HG03135 (cell line): ENCODE measurements at regions not wholly inside any gene's neighbourhood (a gene's known extent, or its start where the extent isn't known, plus 50 kb on each side); places are given as distances from the start of the nearest gene placed in this dataset.
"Not testable (repeated sequence)": the region's sequence is repeated elsewhere in the genome, so short reads cannot be mapped to it uniquely, and the experiment has no call there.

Experiments used
- ATAC-seq: cut with Tn5 transposase; IDR thresholded peaks from one replicate; pipeline ENCODE4 v1.9.1; 2021; ENCODE audit warnings: mild to moderate bottlenecking, moderate library complexity; ENCODE audit not compliant: unreplicated experiment

DNA sequence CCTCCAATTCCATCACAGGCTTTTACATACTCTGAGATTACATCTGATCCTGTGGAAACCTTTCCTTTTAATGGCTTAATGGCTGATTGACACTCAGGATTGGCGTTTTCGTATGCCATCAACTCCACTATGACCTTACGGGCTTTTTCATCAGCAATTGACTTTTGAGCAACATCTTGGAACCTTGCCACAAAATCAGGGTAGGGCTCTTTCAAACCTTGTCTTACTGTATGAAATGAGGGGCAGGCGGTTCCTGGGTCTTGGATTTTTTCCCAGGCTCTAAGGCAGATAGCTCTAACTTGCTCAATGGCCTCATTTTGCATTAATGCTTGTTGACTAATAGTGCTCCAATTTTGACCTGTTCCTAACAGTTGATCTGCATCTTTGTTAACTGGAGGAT, 250.9 kb upstream of the PRKCQ start:
- not testable (repeated sequence) for ATAC-seq

DNA sequence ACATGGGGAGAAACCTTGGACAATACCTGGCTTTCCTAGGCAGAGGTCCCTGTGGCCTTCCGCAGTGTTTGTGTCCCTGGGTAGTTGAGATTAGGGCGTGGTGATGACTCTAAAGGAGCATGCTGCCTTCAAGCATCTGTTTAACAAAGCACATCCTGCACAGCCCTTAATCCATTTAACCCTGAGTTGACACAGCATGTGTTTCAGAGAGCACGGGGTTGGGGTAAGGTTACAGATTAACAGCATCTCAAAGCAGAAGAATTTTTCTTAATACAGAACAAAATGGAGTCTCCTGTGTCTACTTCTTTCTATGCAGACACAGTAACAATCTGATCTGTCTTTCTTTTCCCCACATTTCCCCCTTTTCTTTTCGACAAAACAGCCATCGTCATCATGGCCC, 244.7 kb upstream of the PRKCQ start:
- ATAC-seq = not testable (repeated sequence)

DNA sequence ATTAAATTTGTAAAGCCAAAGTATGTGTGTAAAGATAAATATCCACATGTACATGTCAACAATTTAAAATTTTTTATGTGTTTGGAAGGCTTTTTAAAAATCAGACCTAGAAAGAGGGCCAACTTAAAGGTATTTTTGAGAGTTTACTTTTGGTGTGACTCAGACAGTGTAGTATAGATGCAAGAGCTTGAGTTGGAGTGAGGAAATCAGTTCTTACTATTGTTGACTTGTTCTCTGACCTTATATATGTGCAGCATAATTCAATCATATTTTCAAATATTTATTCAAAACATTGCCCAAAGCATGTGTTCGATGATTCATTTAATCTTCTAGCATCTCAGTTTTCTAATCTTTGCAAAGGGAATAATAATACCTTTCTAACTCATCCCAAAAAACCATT, 243.7 kb upstream of the PRKCQ start:
- ATAC-seq = no peak

GRCh38 chr10:6819301-6819700, 239.2 kb upstream of the PRKCQ start:
- no peak for ATAC-seq

GRCh38 chr10:6817770-6818169, 237.7 kb upstream of the PRKCQ start:
- no peak for ATAC-seq

- ATAC-seq = no peak
These were observed 235.3 kb upstream of the PRKCQ start for GRCh38 chr10:6815346-6815745.

- ATAC-seq = no peak
These were observed 233.8 kb upstream of the PRKCQ start for GRCh38 chr10:6813856-6814255.

DNA sequence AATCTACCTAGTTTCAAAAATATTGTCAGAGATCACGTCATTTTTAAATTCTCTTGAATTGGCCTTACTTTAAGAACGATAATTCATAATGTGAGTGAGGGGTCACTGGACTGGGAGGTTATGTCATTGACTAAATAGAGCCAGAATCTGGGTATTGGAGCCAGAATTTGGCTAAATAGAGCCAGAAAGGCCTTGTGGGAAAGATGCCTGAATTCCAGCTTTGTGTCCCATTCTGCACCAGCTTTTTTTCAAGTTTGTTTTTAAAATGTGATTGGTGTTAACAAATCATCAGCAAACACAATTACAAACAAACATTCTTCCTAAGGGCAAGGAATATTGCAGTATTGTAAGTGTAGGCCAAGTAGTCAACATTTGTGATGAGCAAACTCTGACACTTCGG, 233.2 kb upstream of the PRKCQ start:
- ATAC-seq = no peak

DNA sequence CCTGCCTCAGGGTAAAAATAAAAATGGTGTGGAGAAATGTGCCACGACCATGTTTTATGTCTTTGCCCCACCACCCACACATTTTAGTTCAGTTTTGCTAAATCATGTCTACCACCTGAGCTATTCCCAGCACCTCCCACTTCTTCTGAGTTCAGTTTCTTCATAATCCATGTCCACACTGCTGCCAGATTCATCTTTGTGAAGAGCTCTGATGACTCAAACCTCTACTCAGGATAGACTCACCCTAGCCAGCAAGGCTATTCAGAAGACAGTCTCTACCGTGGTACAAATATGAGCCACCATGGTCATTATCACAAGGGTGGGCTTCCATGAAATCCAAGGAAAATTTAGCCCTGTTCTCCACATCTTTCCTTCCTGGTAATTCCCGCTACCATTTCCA, 231.1 kb upstream of the PRKCQ start:
- no peak for ATAC-seq

DNA sequence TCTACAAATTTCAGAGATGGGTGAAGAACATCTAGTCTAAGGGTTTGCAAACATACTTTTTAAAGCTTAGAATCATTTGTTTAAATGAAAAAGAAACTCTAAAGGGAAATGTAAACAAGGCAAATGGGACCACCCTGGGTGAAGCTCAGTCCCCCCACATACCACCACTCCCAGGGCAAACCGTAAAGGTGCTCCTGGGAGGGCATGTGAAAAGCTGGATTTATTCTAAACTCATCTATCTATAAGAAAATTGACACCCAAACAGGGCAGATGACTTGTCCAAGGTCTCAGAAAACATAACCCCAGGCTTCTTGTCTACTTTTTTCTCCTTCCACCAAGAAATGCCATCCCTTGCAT, 223.3 kb upstream of the PRKCQ start:
- no peak for ATAC-seq

DNA sequence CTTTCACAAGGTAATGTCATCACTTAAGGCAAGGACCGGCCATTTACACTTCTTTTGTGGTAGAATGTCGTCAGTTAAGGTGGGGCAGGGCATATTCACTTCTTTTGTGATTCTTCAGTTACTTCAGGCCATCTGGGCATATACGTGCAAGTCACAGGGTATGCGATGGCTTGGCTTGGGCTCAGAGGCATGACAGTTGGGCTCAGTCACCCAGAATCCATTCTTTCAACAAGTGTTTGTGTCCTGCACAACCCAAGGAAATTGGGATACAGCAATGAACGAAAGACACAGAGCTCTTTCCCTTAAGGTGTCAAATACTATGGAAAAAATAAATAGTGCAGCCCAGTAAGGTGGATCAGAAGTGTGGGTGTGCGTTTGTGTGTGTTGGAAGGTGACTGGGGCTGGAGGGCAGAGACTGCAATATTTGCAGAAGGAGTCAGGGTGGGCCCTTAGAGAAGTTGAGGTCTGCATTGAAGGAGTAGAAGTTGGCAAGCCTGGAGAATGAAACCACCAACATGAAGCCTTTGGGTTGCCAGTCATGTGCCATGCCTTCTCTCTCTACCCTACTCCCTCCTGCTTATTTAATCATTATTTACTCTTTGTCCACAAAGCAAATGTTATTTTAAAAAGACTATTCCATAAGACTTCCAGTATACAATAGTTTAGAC, 222.8 kb upstream of the PRKCQ start:
- ATAC-seq = no peak

- ATAC-seq = no peak
These were observed 216.2 kb upstream of the PRKCQ start for GRCh38 chr10:6796231-6796630.

GRCh38 chr10:6795541-6795940, 215.5 kb upstream of the PRKCQ start:
- no peak for ATAC-seq

- ATAC-seq = not testable (repeated sequence)
These were observed 214.8 kb upstream of the PRKCQ start for GRCh38 chr10:6794841-6795240.

DNA sequence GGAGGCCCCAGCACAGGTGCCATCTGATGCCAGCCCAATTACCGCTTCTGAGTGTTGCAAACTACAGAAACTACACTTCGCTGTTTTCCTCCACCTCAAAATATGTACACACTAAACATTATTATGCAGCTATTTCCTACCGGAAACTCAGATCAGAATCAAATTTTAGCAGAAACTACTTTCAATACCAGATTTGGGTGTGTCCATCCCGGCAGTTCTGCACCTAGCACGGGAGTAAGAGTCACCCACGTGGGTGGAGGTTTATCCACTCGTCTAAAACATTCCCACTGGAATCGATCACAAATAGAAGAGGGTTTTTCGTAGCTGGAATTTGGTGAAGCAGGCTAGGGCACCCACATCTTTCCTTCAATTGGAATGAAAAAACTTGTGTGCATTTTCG, 214.4 kb upstream of the PRKCQ start:
- ATAC-seq = no peak

GRCh38 chr10:6788731-6789130, 208.7 kb upstream of the PRKCQ start:
- ATAC-seq = no peak

GRCh38 chr10:6788231-6788630, 208.2 kb upstream of the PRKCQ start:
- ATAC-seq = no peak

- no peak for ATAC-seq
These were observed 207.6 kb upstream of the PRKCQ start for GRCh38 chr10:6787718-6788117.

- ATAC-seq = no peak
These were observed 207.0 kb upstream of the PRKCQ start for GRCh38 chr10:6787091-6787490.

- no peak for ATAC-seq
These were observed 206.5 kb upstream of the PRKCQ start for GRCh38 chr10:6786579-6787031.

GRCh38 chr10:6784429-6784828, 204.4 kb upstream of the PRKCQ start:
- ATAC-seq = not testable (repeated sequence)

DNA sequence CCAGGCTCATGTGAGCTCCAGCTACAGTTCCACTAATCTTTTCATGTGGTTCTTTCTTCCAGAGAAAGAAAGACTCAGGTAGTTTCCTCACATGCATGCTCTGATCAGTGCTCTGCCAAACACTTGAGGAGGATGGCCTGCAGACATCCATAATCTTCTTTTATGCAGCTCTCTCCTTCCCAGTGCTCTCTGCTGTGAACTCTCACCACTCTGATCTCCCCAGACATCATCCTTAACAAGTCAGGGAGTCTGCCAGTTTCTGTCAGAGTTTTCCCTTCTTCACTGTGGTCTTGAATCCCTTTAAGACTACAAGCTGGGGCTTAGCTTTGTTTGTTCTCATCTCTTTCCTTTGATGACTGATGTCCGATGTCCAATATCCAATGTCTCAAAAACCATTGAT, 203.4 kb upstream of the PRKCQ start:
- ATAC-seq = no peak

GRCh38 chr10:6782378-6782777, 202.3 kb upstream of the PRKCQ start:
- ATAC-seq = no peak
